H1 (cell line): ENCODE measurements at regions not wholly inside any gene's neighbourhood (a gene's known extent, or its start where the extent isn't known, plus 50 kb on each side); places are given as distances from the start of the nearest gene placed in this dataset.

Source experiments
- CTCF ChIA-PET: fragments of 300-600 bp; sonication (Branson Sonifier 250); formaldehyde crosslinking; loops from one replicate; lab custom pipeline; 2021; ENCODE audit not compliant: partially characterized antibody; lab: Charles Lee
- POLR2A ChIA-PET: fragments of 300-600 bp; sonication (Branson Sonifier 250); formaldehyde crosslinking; loops from one replicate; lab custom pipeline; 2021; ENCODE audit warnings: inconsistent platforms; ENCODE audit not compliant: partially characterized antibody; lab: Charles Lee
- DNase-seq, 2 experiments: peaks; one replicate each; pipeline versions ENCODE4 v3.0.0 to v3.0.0-alpha.2; 2010 to 2022; ENCODE audit warnings: low spot score in 2 of 2, low read depth in 1 of 2, mixed read lengths in 1 of 2
- FAIRE-seq: peaks from 2 replicates; lab custom pipeline; 2011; peaks lifted over from hg19 to GRCh38; lab: Jason Lieb, UNC
- H2AFZ ChIP-seq: 2 replicates; pipeline ENCODE4 v1.8.1; 2012; ENCODE audit warnings: low read length, inconsistent platforms
- H2AK5ac ChIP-seq: 2 replicates; pipeline ENCODE4 v1.6.1; 2013; ENCODE audit warnings: low read depth, low read length
- H2BK120ac ChIP-seq: replicated peaks from 2 replicates; pipeline ENCODE3; 2013; ENCODE audit warnings: low read depth, low read length, inconsistent platforms
- H2BK12ac ChIP-seq: 2 replicates; pipeline ENCODE4 v1.6.1; 2013; ENCODE audit warnings: low read depth, low read length
- H2BK15ac ChIP-seq: 2 replicates; pipeline ENCODE4 v1.6.1; 2013; ENCODE audit warnings: low read length
- H2BK20ac ChIP-seq: 2 replicates; pipeline ENCODE4 v1.6.1; 2013; ENCODE audit warnings: low read length
- H2BK5ac ChIP-seq: 2 replicates; pipeline ENCODE4 v1.6.1; 2013; ENCODE audit warnings: low read depth, low read length
- H3K14ac ChIP-seq: 2 replicates; pipeline ENCODE4 v1.6.1; 2013; ENCODE audit warnings: inconsistent platforms; ENCODE audit not compliant: insufficient read length
- H3K18ac ChIP-seq: 2 replicates; pipeline ENCODE4 v1.6.1; 2013; ENCODE audit warnings: low read length; ENCODE audit errors: extremely low read depth
- H3K23ac ChIP-seq: 2 replicates; pipeline ENCODE4 v1.6.1; 2013; ENCODE audit warnings: inconsistent platforms; ENCODE audit not compliant: insufficient read length
- H3K23me2 ChIP-seq: 2 replicates; pipeline ENCODE4 v1.6.1; 2013; ENCODE audit warnings: low read depth, low read length
- H3K27ac ChIP-seq: 2 replicates; pipeline ENCODE4 v1.6.1; 2011; ENCODE audit warnings: low read depth, low read length, inconsistent platforms
- H3K27me3 ChIP-seq, 4 experiments: replicated peaks in 1 of 4; 1 replicate in 1 of 4; 2 replicates in 3 of 4; pipeline versions ENCODE4 v1.6.1 to v1.8.1; 2011 to 2013; ENCODE audit warnings: low read length in 3 of 4, mild to moderate bottlenecking in 3 of 4, inconsistent platforms in 2 of 4, mixed read lengths in 2 of 4, moderate library complexity in 1 of 4; ENCODE audit not compliant: control insufficient read depth in 3 of 4, insufficient read depth in 3 of 4; ENCODE audit errors: extremely low read depth in 1 of 4
- H3K36me3 ChIP-seq, 4 experiments: 2 replicates each; pipeline versions ENCODE4 v1.6.1 to v1.8.1; 2011 to 2013; ENCODE audit warnings: mild to moderate bottlenecking in 4 of 4, low read length in 3 of 4, moderate library complexity in 2 of 4, control low read depth in 1 of 4, inconsistent platforms in 1 of 4; ENCODE audit not compliant: insufficient read depth in 4 of 4, control insufficient read depth in 2 of 4
- H3K4ac ChIP-seq: replicated peaks from 2 replicates; pipeline ENCODE3; 2013; ENCODE audit warnings: low read length, low read depth, mixed read lengths, inconsistent platforms; ENCODE audit not compliant: insufficient read length
- H3K4me1 ChIP-seq, 4 experiments: replicated peaks in 1 of 4; 1 replicate in 1 of 4; 2 replicates in 3 of 4; pipeline versions ENCODE4 v1.6.1 to v1.8.1; 2011 to 2013; ENCODE audit warnings: low read length in 3 of 4, inconsistent platforms in 2 of 4, mixed read lengths in 1 of 4; ENCODE audit not compliant: insufficient read depth in 4 of 4, control insufficient read depth in 3 of 4
- H3K4me2 ChIP-seq, 2 experiments: 2 replicates each; pipeline versions ENCODE4 v1.6.1 to v1.8.1; 2011 to 2013; ENCODE audit warnings: low read depth in 2 of 2, low read length in 2 of 2, control low read depth in 1 of 2, inconsistent platforms in 1 of 2, mild to moderate bottlenecking in 1 of 2; ENCODE audit not compliant: insufficient read depth in 1 of 2
- H3K4me3 ChIP-seq, 4 experiments: fragments of 200-600, 300-600 bp in 1 of 4; sonication (generic), shearing (Covaris generic), sonication (Bioruptor Twin) in 1 of 4; 2 replicates each; pipeline versions ENCODE4 v1.5.1 to v1.8.1; 2011 to 2016; ENCODE audit warnings: low read length in 4 of 4, low read depth in 3 of 4, control low read depth in 2 of 4, inconsistent platforms in 2 of 4, mild to moderate bottlenecking in 2 of 4, mixed read lengths in 1 of 4, moderate library complexity in 1 of 4; ENCODE audit not compliant: insufficient read depth in 2 of 4; ENCODE audit errors: extremely low read depth in 1 of 4
- H3K56ac ChIP-seq: replicated peaks from 2 replicates; pipeline ENCODE3; 2013; ENCODE audit warnings: low read depth, mild to moderate bottlenecking, mixed read lengths, low read length, inconsistent platforms; ENCODE audit not compliant: insufficient read length
- H3K79me1 ChIP-seq: 2 replicates; pipeline ENCODE4 v1.6.1; 2013; ENCODE audit warnings: low read depth, low read length, control low read depth
- H3K79me2 ChIP-seq, 2 experiments: 2 replicates each; pipeline versions ENCODE4 v1.6.1 to v1.8.1; 2012 to 2013; ENCODE audit warnings: low read length in 2 of 2, mild to moderate bottlenecking in 2 of 2, inconsistent platforms in 1 of 2; ENCODE audit not compliant: insufficient read depth in 2 of 2, control insufficient read depth in 1 of 2
- H3K9ac ChIP-seq, 4 experiments: replicated peaks in 1 of 4; 1 replicate in 1 of 4; 2 replicates in 3 of 4; pipeline versions ENCODE4 v1.6.1 to v1.8.1; 2011 to 2013; ENCODE audit warnings: low read depth in 3 of 4, low read length in 3 of 4, control low read depth in 2 of 4, mild to moderate bottlenecking in 2 of 4, moderate library complexity in 2 of 4, inconsistent platforms in 1 of 4; ENCODE audit errors: extremely low read depth in 1 of 4
- H3K9me3 ChIP-seq, 2 experiments: 2 replicates each; pipeline versions ENCODE4 v1.6.1 to v1.8.1; 2012 to 2013; ENCODE audit warnings: mild to moderate bottlenecking in 2 of 2, moderate library complexity in 2 of 2, control low read depth in 1 of 2, inconsistent platforms in 1 of 2, low read depth in 1 of 2, low read length in 1 of 2, mixed read lengths in 1 of 2; ENCODE audit not compliant: insufficient read depth in 2 of 2
- H4K20me1 ChIP-seq, 2 experiments: replicated peaks in 1 of 2; 2 replicates each; pipeline versions ENCODE3 to v1.8.1; 2011 to 2013; ENCODE audit warnings: inconsistent platforms in 2 of 2, low read length in 2 of 2, mild to moderate bottlenecking in 1 of 2; ENCODE audit not compliant: insufficient read depth in 2 of 2, control insufficient read depth in 1 of 2
- H4K5ac ChIP-seq: 2 replicates; pipeline ENCODE4 v1.6.1; 2013; ENCODE audit warnings: low read length, low read depth, mixed read lengths, inconsistent platforms; ENCODE audit not compliant: insufficient read length
- H4K8ac ChIP-seq: 2 replicates; pipeline ENCODE4 v1.8.0; 2013; ENCODE audit warnings: mild to moderate bottlenecking, moderate library complexity, low read length, inconsistent platforms; ENCODE audit not compliant: insufficient read depth; ENCODE audit errors: extremely low read depth
- H4K91ac ChIP-seq: replicated peaks from 2 replicates; pipeline ENCODE3; 2013; ENCODE audit warnings: low read length, mixed read lengths, inconsistent platforms; ENCODE audit not compliant: insufficient read length
- EP300 ChIP-seq, 2 experiments: IDR thresholded peaks; 1 replicate in 1 of 2; 2 replicates in 1 of 2; pipeline ENCODE4 v1.6.1; 2011 to 2012; ENCODE audit warnings: low read depth in 2 of 2, low read length in 2 of 2, mild to moderate bottlenecking in 2 of 2, borderline replicate concordance in 1 of 2, inconsistent platforms in 1 of 2, moderate library complexity in 1 of 2
- GABPA ChIP-seq: IDR thresholded peaks from 2 replicates; pipeline ENCODE4 v1.6.1; 2011; ENCODE audit warnings: mild to moderate bottlenecking, low read length, moderate library complexity, borderline replicate concordance; ENCODE audit not compliant: insufficient read depth
- HDAC6 ChIP-seq: IDR thresholded peaks from one replicate; pipeline ENCODE4 v1.7.1; 2012; ENCODE audit warnings: low read depth, mild to moderate bottlenecking, inconsistent platforms, low read length, moderate library complexity
- MAFK ChIP-seq: IDR thresholded peaks from 2 replicates; pipeline ENCODE4 v1.6.1; 2012; ENCODE audit warnings: low read depth, mild to moderate bottlenecking, improper control_type of control experiment, low read length
- WGBS, 2 experiments: shearing (Covaris generic) in 1 of 2; methylation state at CpG; one replicate each; pipeline versions ENCODE4 v1.1.6 to v1.1.7; 2013 to 2015; ENCODE audit warnings: low lambda C conversion rate in 2 of 2, mixed read lengths in 2 of 2, inconsistent platforms in 1 of 2, low coverage in 1 of 2, missing lambda C conversion rate in 1 of 2; ENCODE audit not compliant: insufficient replicate concordance in 2 of 2, insufficient coverage in 1 of 2, insufficient read length in 1 of 2; ENCODE audit errors: extremely low coverage in 1 of 2, missing lambda C conversion rate in 1 of 2; 5-methylcytosine and 5-hydroxymethylcytosine counted together

- no peak overlapping the region for H2BK120ac ChIP-seq
- no peak overlapping the region for H2BK5ac ChIP-seq
- no peaks in the 10 kb centered on the region for H3K4me1 ChIP-seq
- H2BK20ac ChIP-seq, result no peak overlapping the region
- H3K23me2 ChIP-seq, result no peaks in the 10 kb centered on the region
- H3K36me3 ChIP-seq, result no peaks in the 10 kb centered on the region
- no peak overlapping the region for H3K4me3 ChIP-seq
- H3K79me1 ChIP-seq, result no peaks in the 10 kb centered on the region
- H3K9me3 ChIP-seq, result no peaks in the 10 kb centered on the region; a peak in 1 of 4 replicates
- H3K56ac ChIP-seq, result no peak overlapping the region
- no peaks in the 10 kb centered on the region for H4K20me1 ChIP-seq
- TF ChIP-seq HDAC6 (no peak), EP300 (IDR thresholded peaks at IDR 0.05; ENCODE audit: borderline replicate concordance in 1 of 2, low read depth in 2 of 2, low read length in 2 of 2) (no peak), GABPA (no peak), MAFK (no peak)
- TF ChIP-seq, all 59 proteins: peak for 0
- CTCF ChIA-PET, result interaction anchor here (0.8 kb wide), 1 partner anchor 9 kb away, joined by 4 read pairs; no protein-coding TSS in a partner anchor
- Histone ChIP-seq H3K23ac (no peak overlapping the region), H3K4ac (no peak overlapping the region), H3K14ac (no peak overlapping the region), H2AFZ (no peak overlapping the region), H4K8ac (no peak overlapping the region), H4K5ac (no peak overlapping the region), H3K27me3 (peaks cover 0 to 1% (median 0%) of the 10 kb centered on the region in 4 experiments; a peak in 1 of 7 replicates), H3K79me2 (no peaks in the 10 kb centered on the region), H2AK5ac (no peak overlapping the region), H3K27ac (no peak overlapping the region), H4K91ac (no peak overlapping the region), H3K18ac (no peak overlapping the region), H3K9ac (no peak overlapping the region), H2BK15ac (no peak overlapping the region), H2BK12ac (no peak overlapping the region), H3K4me2 (no peak overlapping the region)
- FAIRE-seq, result no peak
- 88% methylated on average over 1 of the region's 1 CpG; no CpG with 5 or more reads in 1 of the 2 experiments for WGBS, 2 experiments
- POLR2A ChIA-PET, result no interaction called here
- DNase-seq, result no peak
Observed at GRCh38 chr3:31479431-31479830, 53.3 kb upstream of the STT3B start.
